Bronchial epithelial cell (primary cell): ENCODE measurements at regions not wholly inside any gene's neighbourhood (a gene's known extent, or its start where the extent isn't known, plus 50 kb on each side); places are given as distances from the start of the nearest gene placed in this dataset.
A peak's percentile ranks its signal among the peaks of the same experiment; 100 is the strongest.

Source experiments
- DNase-seq: peaks from one replicate; pipeline ENCODE4 v3.0.0-alpha.2; 2010; ENCODE audit warnings: low read depth
- FAIRE-seq: peaks from 2 replicates; lab custom pipeline; 2011; peaks lifted over from hg19 to GRCh38; lab: Jason Lieb, UNC
- H3K27me3 ChIP-seq: 2 replicates; pipeline ENCODE4 v1.5.1; 2011; ENCODE audit warnings: low read length; ENCODE audit not compliant: control insufficient read depth, insufficient read depth
- H3K36me3 ChIP-seq: 2 replicates; pipeline ENCODE4 v1.5.1; 2011; ENCODE audit warnings: low read length; ENCODE audit not compliant: control insufficient read depth, insufficient read depth
- H3K4me3 ChIP-seq: 2 replicates; pipeline ENCODE4 v1.5.1; 2011; ENCODE audit warnings: mild to moderate bottlenecking, low read depth, low read length, control low read depth
- TF ChIP-seq, protein P1 (sequence below): IDR thresholded peaks from 2 replicates; pipeline ENCODE4 v1.5.1; 2011; ENCODE audit warnings: mild to moderate bottlenecking, moderate library complexity, low read length, control low read depth, inconsistent platforms; ENCODE audit not compliant: insufficient read depth, severe bottlenecking

DNA sequence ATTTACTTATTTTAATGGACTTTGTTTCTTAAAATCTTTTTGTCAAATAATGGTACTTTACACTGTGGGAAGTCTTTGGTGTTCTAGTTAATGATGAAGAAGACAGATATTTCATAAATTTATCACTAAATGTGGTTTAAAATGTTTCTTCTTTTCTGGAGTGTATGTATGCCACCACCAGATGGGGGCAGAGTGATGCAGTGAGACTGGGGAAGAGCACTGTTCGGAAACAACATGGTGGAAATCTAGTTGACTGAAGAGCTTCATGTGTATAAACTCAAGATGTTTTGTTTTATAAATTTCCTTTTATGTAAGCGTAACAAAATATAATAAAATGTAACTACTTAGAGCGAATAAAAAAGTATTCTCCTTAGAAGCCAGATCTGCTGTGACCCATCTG lies 195.1 kb downstream of the KCNE4 start:
- H3K36me3 ChIP-seq, result no peaks in the 10 kb centered on the region
- H3K4me3 ChIP-seq, result no peak overlapping the region
- peak; percentile 50 for DNase-seq
- no peak for FAIRE-seq
- TF ChIP-seq, protein P1, sequence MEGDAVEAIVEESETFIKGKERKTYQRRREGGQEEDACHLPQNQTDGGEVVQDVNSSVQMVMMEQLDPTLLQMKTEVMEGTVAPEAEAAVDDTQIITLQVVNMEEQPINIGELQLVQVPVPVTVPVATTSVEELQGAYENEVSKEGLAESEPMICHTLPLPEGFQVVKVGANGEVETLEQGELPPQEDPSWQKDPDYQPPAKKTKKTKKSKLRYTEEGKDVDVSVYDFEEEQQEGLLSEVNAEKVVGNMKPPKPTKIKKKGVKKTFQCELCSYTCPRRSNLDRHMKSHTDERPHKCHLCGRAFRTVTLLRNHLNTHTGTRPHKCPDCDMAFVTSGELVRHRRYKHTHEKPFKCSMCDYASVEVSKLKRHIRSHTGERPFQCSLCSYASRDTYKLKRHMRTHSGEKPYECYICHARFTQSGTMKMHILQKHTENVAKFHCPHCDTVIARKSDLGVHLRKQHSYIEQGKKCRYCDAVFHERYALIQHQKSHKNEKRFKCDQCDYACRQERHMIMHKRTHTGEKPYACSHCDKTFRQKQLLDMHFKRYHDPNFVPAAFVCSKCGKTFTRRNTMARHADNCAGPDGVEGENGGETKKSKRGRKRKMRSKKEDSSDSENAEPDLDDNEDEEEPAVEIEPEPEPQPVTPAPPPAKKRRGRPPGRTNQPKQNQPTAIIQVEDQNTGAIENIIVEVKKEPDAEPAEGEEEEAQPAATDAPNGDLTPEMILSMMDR, result peak; percentile 47
- H3K27me3 ChIP-seq, result no peaks in the 10 kb centered on the region

DNA sequence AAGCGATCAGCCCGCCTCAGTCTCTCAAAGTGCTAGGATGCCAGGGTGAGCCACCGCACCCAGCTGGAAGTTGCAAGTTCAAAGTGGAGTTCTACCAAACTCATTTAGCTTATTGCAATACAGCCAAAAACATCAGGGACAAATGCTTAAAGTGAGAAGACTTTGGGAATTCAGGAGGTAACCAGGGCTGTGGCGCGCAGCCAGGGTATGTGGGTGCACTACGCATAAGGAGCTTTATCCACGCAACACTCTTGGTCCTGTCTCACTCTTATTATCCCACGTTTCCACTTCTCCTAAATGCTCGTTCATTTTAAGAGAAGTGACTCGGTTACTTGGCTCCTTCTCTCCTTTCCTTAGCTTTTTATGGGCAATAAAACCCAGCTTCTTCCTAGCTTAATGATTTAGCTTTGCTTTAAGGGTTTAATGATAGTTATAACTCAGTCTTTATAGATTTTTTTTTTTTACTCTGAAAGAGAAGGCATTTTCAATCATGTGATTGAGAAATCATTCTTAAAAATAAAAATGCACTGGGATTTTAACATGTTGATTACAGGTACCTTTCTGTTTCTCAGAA lies 199.8 kb downstream of the KCNE4 start:
- TF ChIP-seq, protein P1, result no peak
- FAIRE-seq, result no peak
- H3K36me3 ChIP-seq, result no peaks in the 10 kb centered on the region

DNA sequence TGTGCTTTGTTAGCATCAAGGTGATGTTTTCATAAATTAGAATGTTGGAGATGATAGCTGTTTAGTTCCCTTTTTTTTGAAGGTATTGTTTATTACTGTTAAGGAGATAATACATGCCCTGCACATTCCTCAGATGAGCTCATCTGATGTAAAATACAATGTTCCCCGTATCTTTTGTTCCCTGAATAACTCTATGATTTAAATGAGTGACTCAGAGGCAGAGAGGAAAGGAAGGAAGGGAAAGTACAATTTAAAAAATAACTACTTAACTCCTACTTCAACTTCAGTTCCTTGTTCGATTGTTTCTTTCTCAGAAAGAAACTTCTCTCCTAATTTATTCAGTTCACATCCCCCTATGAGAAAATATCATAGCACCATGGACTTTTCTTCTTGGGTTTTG lies 208.7 kb downstream of the KCNE4 start:
- Histone ChIP-seq H3K4me3 (no peak overlapping the region), H3K27me3 (no peaks in the 10 kb centered on the region), H3K36me3 (no peaks in the 10 kb centered on the region)
- FAIRE-seq (no peak), DNase-seq (peak; percentile 85)
- TF ChIP-seq, protein P1, result no peak

More for the DNA sequence above, 199.8 kb downstream of the KCNE4 start:
- no peak overlapping the region for H3K4me3 ChIP-seq
- no peak for DNase-seq
- no peaks in the 10 kb centered on the region for H3K27me3 ChIP-seq

DNA sequence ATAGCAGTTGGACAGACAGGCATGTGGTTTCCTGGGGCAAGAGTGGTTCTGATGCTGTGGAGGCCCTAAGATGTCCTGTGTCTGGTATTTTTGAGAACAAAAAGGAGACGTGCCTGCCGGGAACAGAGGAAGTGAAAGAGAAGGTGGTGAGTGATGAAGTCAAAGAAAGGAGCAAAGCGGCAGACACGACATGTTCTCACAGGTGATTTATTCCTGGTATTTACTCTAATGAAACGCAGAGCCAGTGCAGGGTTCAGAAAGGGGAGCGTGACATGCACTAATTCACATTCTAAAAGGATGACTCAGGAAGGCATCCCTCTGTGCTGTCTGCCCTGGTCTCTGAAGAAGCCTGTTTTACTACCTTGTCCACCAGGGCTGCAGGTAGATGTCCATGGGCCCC lies 211.0 kb downstream of the KCNE4 start:
- Histone ChIP-seq H3K4me3 (no peak overlapping the region), H3K27me3 (no peaks in the 10 kb centered on the region), H3K36me3 (no peaks in the 10 kb centered on the region)
- peak; percentile 98 for FAIRE-seq
- DNase-seq, result peak; percentile 97
- TF ChIP-seq, protein P1, result no peak

DNA sequence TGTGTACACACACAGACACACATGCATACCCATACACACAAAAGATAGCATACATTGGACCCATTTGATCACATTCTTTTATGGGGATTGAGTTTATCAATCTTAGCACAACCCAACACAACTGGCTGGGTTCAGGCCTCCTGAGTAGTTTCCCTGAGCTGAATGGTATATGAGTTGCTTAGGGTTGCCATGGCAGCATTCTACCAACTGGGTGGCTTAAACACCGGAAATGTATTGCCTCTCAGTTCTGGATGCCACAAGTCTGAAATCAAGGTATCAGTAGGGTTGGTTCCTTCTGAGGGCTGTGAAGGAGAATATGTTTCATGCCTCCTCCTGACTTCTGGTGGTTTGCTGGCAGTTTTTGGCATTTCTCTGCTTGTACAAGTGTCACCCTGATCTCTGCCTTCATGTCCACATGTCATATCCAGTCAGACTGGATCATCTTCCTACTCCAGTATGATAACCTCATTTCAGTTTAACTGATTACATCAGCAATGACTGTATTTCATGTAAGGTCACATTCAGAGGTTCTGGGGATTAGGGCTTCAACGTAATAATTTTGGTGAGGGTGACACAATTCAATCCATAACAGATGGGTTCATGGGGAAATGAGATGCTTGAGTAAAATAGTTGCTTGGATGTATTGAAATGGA lies 212.7 kb downstream of the KCNE4 start:
- TF ChIP-seq, protein P1, result no peak
- Histone ChIP-seq H3K27me3 (no peaks in the 10 kb centered on the region), H3K4me3 (no peak overlapping the region), H3K36me3 (no peaks in the 10 kb centered on the region)
- DNase-seq, result peak; percentile 46
- no peak for FAIRE-seq
